A673 (cell line): ENCODE measurements at regions not wholly inside any gene's neighbourhood (a gene's known extent, or its start where the extent isn't known, plus 50 kb on each side); places are given as distances from the start of the nearest gene placed in this dataset.

ENCODE experiments used
- CTCF ChIP-seq: fragments of 300-800, 200-600 bp; sonication (generic); conservative IDR thresholded peaks from 2 replicates; pipeline ENCODE4 v1.5.1; 2017; ENCODE audit warnings: low read depth, mild to moderate bottlenecking, antibody characterized with exemption, low read length, moderate library complexity, mixed read lengths
- EZH2 ChIP-seq: fragments of 200-600 bp; sonication (generic); IDR thresholded peaks from 2 replicates; pipeline ENCODE4 v1.6.1; 2017; ENCODE audit warnings: borderline replicate concordance, low read depth, mild to moderate bottlenecking, mixed read lengths, antibody characterized with exemption, low read length; ENCODE audit not compliant: poor library complexity, severe bottlenecking

GRCh38 chr2:183532514-183532913 lies 408.3 kb downstream of the NUP35 start:
- TF ChIP-seq EZH2 (no peak), CTCF (no peak)
